ENCODE measurements at regions not wholly inside any gene's neighbourhood (a gene's known extent, or its start where the extent isn't known, plus 50 kb on each side); places are given as distances from the start of the nearest gene placed in this dataset.

- TF ChIP-seq EZH2 (IDR thresholded peaks at IDR 0.05; ENCODE audit: low read length) = no peak
- no peak for TF ChIP-seq CTCF (optimal IDR thresholded peaks at IDR 0.05 in 1 of 3, IDR thresholded peaks at IDR 0.05 in 1 of 3, conservative IDR thresholded peaks at IDR 0.05 in 1 of 3; ENCODE audit: extremely low read depth in 1 of 3, insufficient read depth in 2 of 3, low read length in 3 of 3)
These were observed 75.1 kb upstream of the CA10 start for GRCh38 chr17:52233632-52234031.
